Cardiac septum (tissue), 1 donor: ENCODE measurements at regions not wholly inside any gene's neighbourhood (a gene's known extent, or its start where the extent isn't known, plus 50 kb on each side); places are given as distances from the start of the nearest gene placed in this dataset.
"Not testable (repeated sequence)": the region's sequence is repeated elsewhere in the genome, so short reads cannot be mapped to it uniquely, and the experiment has no call there.

Source experiments
- DNase-seq: peaks from one replicate; pipeline ENCODE4 v3.0.0-alpha.2; 2020; ENCODE audit warnings: low spot score
- intact Hi-C: fragments of 100-400 bp; cut with DNase I; formaldehyde crosslinking; loops from one replicate; pipeline ENCODE4 v1.14.0; 2022
- donor health status: DM: no; HTN: no; CAD: no.

DNA sequence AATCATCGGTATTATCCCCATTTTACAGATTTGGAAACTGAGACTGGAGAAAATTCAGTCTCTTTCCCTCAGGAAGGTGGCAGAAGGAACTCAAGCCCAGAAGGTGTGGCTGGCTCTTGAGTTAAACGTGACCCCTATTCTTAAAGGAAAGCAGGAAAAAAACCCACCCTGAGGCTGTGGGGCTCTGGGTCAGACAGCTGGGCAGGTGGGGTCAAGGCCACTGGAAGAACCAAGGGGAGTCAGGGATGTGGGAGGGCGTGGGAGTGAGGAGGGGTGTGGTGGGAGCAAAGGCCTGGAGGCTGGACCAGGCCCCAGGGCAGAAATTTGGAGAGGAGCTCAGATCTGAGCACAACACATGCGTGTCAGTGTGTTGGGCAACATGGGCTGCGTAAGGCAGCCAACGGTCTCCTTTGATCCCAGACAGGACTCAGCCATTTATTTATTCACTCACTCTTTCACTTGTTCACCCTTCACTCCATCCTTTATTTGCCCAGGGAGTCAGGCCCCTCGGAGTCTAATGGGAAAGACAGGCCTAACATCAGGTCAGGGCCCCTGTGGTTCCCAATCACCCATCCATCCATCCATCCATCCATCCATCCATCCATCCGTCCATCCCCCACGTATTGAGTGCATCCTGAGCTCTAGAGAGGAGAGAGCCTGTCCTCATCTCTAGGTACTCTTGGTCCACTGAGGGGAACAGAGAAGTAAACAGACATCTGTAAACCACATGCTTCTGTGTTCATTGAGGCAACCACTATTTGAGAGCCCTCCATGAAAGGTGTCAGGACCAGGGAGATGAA lies 165.0 kb downstream of the VEGFA start:
- intact Hi-C loops = no loop called here
- DNase-seq = peak; percentile 51

DNA sequence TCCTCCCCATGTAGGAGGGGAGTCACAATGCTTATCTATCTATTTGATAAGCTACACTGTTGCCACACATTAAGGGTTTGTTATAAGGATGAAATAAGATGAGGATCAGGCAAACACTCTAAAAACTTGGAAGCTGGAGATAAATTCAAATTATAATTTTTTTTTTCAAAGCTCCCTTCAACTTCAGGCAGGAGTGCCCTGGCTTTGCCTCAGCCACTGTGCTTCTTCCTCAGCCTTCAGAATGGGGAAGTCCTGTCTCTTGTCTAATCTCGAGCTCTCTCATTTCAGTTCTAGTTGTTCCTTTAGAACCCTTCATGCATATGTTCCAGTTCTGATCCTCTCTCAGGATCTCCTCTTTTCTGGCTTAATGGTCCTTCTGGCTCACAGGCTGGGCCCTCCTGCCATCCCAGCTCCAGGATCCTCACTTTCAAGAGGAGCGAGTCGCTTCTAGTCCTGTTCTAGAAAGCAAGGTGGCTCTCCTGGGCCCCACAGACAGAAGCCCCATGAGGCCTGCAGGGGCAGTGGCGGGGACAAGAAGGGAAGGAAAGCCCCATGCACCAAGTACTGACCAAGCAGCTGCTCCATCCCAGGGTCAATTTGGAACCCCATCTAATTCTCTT lies 164.3 kb downstream of the VEGFA start:
- peak; percentile 26 for DNase-seq
- intact Hi-C loops = no loop called here

- peak; percentile 43 for DNase-seq
- intact Hi-C loops = no loop called here
Observed at GRCh38 chr6:43933148-43933885, 163.3 kb downstream of the VEGFA start.

GRCh38 chr6:43932259-43933147 lies 162.5 kb downstream of the VEGFA start:
- intact Hi-C loops = no loop called here
- peak; percentile 19 for DNase-seq

DNA sequence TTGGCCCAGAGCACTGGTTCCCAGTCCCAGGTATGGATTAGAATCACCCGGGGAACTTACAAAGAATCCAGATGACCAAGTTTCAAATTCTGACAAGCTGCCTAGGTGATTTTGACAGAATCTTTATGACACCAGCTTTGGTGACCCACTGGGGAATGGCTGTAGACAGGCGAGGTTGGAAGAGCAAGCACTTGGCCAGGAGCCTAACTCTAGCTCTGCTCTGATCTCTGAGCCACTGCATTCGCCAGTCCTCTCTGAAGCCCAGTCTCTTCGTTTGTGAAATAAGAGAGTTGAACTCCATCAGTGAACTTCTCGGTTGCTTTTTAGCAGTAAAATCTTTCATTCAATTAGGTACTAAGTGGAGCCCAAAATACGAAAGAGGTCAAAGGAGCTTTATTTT lies 161.2 kb downstream of the VEGFA start:
- no peak for DNase-seq
- intact Hi-C loops = no loop called here

DNA sequence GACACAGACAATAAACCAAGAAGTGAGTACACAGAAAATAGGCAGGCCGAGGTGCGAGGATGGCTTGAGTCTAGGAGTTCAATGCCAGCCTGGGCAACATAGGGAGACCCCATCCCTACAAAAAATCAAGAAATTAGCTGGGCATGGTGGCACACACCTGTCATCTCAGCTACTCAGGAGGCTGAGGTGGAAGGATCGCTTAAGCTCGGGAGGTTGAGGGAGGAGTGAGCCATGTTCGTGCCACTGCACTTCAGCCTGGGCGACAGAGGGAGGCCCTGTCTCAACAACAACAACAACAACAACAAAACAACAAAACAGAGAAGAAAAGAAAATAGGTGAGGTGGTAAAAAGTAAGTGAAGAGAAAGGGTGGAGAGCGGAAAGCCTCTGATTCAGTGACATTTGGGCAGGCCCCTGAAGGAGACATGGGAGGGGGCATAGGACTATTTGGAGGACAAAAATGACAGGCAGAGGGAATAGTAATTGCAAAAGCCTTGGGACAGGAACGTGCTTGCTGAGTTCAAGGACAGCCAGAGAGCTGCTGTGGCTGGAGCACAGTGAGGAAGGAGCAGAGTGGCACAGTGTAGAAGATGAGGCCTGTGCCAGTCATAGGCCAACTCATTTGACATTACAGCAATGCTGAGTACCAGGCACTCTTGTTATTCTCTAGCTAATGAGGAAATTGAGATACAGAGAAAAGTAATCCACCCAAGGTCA lies 160.6 kb downstream of the VEGFA start:
- no peak for DNase-seq
- intact Hi-C loops = no loop called here

DNA sequence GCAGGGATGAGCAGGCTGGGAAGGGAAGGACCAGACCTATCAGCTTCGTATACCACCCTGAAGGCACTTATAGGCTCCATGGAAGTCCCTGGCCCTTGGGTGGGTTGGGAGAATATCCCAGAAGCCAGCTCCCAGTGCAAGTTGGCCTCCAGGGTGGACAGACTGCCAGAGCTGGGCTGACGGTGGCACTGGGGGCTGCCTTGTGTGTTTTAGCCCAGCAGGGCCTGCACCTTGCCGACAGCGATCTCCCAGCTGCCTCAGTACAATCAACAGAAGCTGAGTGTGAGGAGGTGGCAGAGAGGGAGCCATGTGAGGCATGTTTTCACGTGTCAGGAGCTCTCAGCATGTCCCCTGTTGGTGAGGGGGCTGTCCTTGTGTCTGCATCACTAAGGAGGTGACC lies 159.5 kb downstream of the VEGFA start:
- intact Hi-C loops = no loop called here

DNA sequence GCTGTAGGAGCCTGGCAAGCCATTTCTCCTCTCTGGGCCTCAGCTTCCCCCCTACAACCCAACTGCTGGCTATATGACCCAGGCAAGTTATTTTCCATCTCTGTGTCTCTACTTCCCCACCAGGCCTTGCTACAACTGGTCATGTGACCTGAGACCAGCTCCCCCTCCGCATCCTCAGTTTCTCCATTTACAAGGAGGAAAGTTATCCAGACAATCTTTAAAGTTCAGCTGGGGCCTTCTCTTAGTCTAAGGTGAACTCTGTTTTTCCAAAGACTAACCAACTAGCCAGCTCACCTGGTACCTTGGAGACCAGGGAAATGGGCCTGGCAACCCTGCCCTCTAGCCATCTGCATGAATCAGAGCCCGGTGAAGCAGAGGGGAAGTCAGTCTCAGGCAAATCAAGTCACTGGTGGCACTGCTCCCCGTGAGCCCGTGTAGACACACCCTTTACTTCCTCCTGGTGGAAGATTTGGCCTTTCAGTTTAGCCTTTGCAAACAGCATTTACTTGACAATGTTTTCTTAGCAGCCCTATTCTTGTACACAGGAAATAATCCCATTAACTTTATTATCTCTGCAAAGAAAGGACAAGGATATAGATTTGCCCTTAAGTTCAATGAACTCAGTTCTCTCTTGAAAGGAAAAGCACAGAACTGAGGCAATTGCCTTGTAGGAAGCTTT lies 157.7 kb downstream of the VEGFA start:
- DNase-seq = no peak

More for the DNA sequence above, 159.5 kb downstream of the VEGFA start:
- DNase-seq = no peak

DNA sequence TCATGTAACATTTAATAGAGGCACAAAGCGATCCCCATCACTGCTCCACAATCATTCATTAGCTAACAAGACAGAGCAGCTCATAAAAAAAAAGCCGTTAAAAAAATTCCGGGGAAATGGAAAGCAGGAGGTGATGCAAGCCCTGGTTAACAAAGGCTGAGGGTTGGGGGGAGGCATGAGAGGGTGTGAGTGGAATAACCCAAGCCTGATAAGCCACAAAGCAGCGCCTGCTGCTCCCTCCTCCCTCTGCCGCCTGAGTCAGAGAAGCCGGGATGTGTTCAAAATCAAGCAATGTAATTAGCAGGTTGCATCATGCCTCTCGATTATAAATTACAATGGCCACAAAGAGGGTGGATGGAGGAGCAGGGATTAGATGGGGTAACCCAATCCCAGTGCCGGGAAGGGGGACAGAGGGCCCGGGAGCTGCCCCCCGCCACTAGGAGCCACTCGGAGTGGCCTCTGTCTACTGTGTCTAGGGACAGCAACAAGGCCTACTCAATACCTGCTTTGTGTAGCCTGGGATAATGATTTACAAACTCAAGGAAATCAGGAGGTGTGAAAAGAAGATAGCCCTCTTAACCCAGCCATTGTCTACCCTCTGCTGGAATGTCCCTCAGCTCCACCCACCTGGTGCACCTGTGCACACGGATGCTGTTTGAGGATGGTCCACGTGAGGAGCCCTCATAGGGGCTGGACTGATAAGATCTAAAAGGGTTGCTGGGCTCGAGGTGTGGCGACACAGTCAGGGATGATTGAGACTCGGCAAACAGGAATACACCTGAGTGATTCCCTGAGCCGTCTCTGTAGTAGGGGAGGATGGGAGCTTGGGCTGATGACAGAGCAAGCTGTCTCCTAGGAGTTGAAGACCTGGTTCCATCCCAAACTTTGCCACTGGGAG lies 156.9 kb downstream of the VEGFA start:
- DNase-seq = no peak
- intact Hi-C loops = no loop called here

More for the DNA sequence above, 157.7 kb downstream of the VEGFA start:
- intact Hi-C loops = no loop called here

GRCh38 chr6:43925636-43926139 lies 155.7 kb downstream of the VEGFA start:
- DNase-seq, intact Hi-C loops: not testable (repeated sequence)

DNA sequence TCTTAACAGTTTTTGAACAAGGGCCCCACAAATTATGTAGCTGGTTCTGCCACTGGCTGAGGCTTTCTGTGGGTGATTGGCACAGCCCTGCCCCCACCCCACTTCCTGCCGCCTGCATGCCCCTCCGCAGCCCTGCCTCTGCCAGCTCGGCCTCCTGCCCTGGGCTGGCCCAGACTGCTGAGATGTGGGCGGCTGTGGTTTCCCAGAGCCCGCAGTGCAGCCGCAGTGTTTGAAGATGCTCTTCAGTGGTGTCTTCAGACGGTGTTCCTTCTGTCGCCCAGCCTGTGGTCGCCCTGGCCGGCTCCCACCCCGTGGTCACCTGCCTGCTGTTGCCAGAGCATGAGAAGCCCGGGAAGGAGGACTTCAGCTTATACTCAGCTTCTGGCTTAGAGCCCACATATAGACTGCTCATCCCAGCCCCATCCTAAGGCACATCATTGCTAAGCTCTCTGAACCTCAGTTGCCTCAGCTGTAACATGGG lies 154.3 kb downstream of the VEGFA start:
- intact Hi-C loops = no loop called here
- DNase-seq = no peak

- intact Hi-C loops = no loop called here
- no peak for DNase-seq
Observed at GRCh38 chr6:43923376-43924221, 153.6 kb downstream of the VEGFA start.

GRCh38 chr6:43922426-43923375 lies 152.7 kb downstream of the VEGFA start:
- intact Hi-C loops = no loop called here

GRCh38 chr6:43921548-43922425 lies 151.8 kb downstream of the VEGFA start:
- DNase-seq = no peak
- intact Hi-C loops = no loop called here

More at GRCh38 chr6:43922426-43923375, 152.7 kb downstream of the VEGFA start:
- DNase-seq = no peak
